ENCODE measurements at regions not wholly inside any gene's neighbourhood (a gene's known extent, or its start where the extent isn't known, plus 50 kb on each side); places are given as distances from the start of the nearest gene placed in this dataset.

- Histone ChIP-seq H3K27ac (ENCODE audit: control insufficient read depth, insufficient read depth, low read length) (no peak overlapping the region), H3K4me1 (ENCODE audit: control insufficient read depth, extremely low read depth, insufficient read depth, low read length) (no peaks in the 10 kb centered on the region), H3K4me3 (ENCODE audit: control insufficient read depth in 2 of 3, extremely low read depth in 1 of 3, insufficient read depth in 2 of 3, low read depth in 1 of 3, low read length in 3 of 3) (no peak overlapping the region), H4K20me1 (ENCODE audit: control insufficient read depth, extremely low read depth, insufficient read depth, low read length) (no peaks in the 10 kb centered on the region), H3K9ac (ENCODE audit: control insufficient read depth, extremely low read depth, insufficient read depth, low read length) (no peak overlapping the region), H3K9me1 (ENCODE audit: control insufficient read depth, extremely low read depth, insufficient read depth, low read length) (no peaks in the 10 kb centered on the region), H3K4me2 (ENCODE audit: control insufficient read depth, extremely low read depth, insufficient read depth, low read depth, low read length) (no peak overlapping the region), H3K27me3 (ENCODE audit: control insufficient read depth, extremely low read depth, insufficient read depth, low read length) (no peaks in the 10 kb centered on the region), H3K79me2 (ENCODE audit: control insufficient read depth, insufficient read depth, low read length) (no peaks in the 10 kb centered on the region), H3K9me3 (ENCODE audit: control insufficient read depth, low read depth, low read length) (no peaks in the 10 kb centered on the region), H3K36me3 (ENCODE audit: control insufficient read depth in 2 of 2, extremely low read depth in 1 of 2, insufficient read depth in 2 of 2, low read length in 2 of 2) (no peaks in the 10 kb centered on the region), H2AFZ (ENCODE audit: control insufficient read depth, low read length) (no peak overlapping the region)
- FAIRE-seq (no peak), DNase-seq (ENCODE audit: low read depth, low spot score) (no peak)
- dilution Hi-C loops (cut with MboI; ENCODE audit: extremely low pct_ligation_motif_present, low sequenced_read_pairs), result no loop called here
- no peak for TF ChIP-seq EZH2 (IDR thresholded peaks at IDR 0.05; ENCODE audit: low read length)
Observed at GRCh38 chr2:198293281-198293680, 488.9 kb downstream of the PLCL1 start.

GRCh38 chr2:198289811-198290210 lies 485.4 kb downstream of the PLCL1 start:
- dilution Hi-C loops (cut with MboI; ENCODE audit: extremely low pct_ligation_motif_present, low sequenced_read_pairs), result no loop called here
- Histone ChIP-seq H3K9me1 (ENCODE audit: control insufficient read depth, extremely low read depth, insufficient read depth, low read length) (no peaks in the 10 kb centered on the region), H3K27ac (ENCODE audit: control insufficient read depth, insufficient read depth, low read length) (no peak overlapping the region), H3K4me3 (ENCODE audit: control insufficient read depth in 2 of 3, extremely low read depth in 1 of 3, insufficient read depth in 2 of 3, low read depth in 1 of 3, low read length in 3 of 3) (no peak overlapping the region), H3K36me3 (ENCODE audit: control insufficient read depth in 2 of 2, extremely low read depth in 1 of 2, insufficient read depth in 2 of 2, low read length in 2 of 2) (no peaks in the 10 kb centered on the region), H3K9me3 (ENCODE audit: control insufficient read depth, low read depth, low read length) (no peaks in the 10 kb centered on the region), H3K27me3 (ENCODE audit: control insufficient read depth, extremely low read depth, insufficient read depth, low read length) (no peaks in the 10 kb centered on the region), H4K20me1 (ENCODE audit: control insufficient read depth, extremely low read depth, insufficient read depth, low read length) (no peaks in the 10 kb centered on the region), H2AFZ (ENCODE audit: control insufficient read depth, low read length) (no peak overlapping the region), H3K4me1 (ENCODE audit: control insufficient read depth, extremely low read depth, insufficient read depth, low read length) (no peaks in the 10 kb centered on the region), H3K79me2 (ENCODE audit: control insufficient read depth, insufficient read depth, low read length) (no peaks in the 10 kb centered on the region), H3K4me2 (ENCODE audit: control insufficient read depth, extremely low read depth, insufficient read depth, low read depth, low read length) (no peak overlapping the region), H3K9ac (ENCODE audit: control insufficient read depth, extremely low read depth, insufficient read depth, low read length) (no peak overlapping the region)
- DNase-seq (ENCODE audit: low read depth, low spot score), result no peak
- TF ChIP-seq EZH2 (IDR thresholded peaks at IDR 0.05; ENCODE audit: low read length) (no peak), CTCF (optimal IDR thresholded peaks at IDR 0.05 in 1 of 3, IDR thresholded peaks at IDR 0.05 in 1 of 3, conservative IDR thresholded peaks at IDR 0.05 in 1 of 3; ENCODE audit: extremely low read depth in 1 of 3, insufficient read depth in 2 of 3, low read length in 3 of 3) (no peak)
- FAIRE-seq, result no peak

GRCh38 chr2:198287706-198288105 lies 483.3 kb downstream of the PLCL1 start:
- no peak for DNase-seq (ENCODE audit: low read depth, low spot score)
- Histone ChIP-seq H3K9me3 (ENCODE audit: control insufficient read depth, low read depth, low read length) (no peaks in the 10 kb centered on the region), H3K4me3 (ENCODE audit: control insufficient read depth in 2 of 3, extremely low read depth in 1 of 3, insufficient read depth in 2 of 3, low read depth in 1 of 3, low read length in 3 of 3) (no peak overlapping the region), H3K27ac (ENCODE audit: control insufficient read depth, insufficient read depth, low read length) (no peak overlapping the region), H3K36me3 (ENCODE audit: control insufficient read depth in 2 of 2, extremely low read depth in 1 of 2, insufficient read depth in 2 of 2, low read length in 2 of 2) (no peaks in the 10 kb centered on the region), H3K9me1 (ENCODE audit: control insufficient read depth, extremely low read depth, insufficient read depth, low read length) (no peaks in the 10 kb centered on the region), H3K4me2 (ENCODE audit: control insufficient read depth, extremely low read depth, insufficient read depth, low read depth, low read length) (no peak overlapping the region), H3K4me1 (ENCODE audit: control insufficient read depth, extremely low read depth, insufficient read depth, low read length) (no peaks in the 10 kb centered on the region), H3K79me2 (ENCODE audit: control insufficient read depth, insufficient read depth, low read length) (no peaks in the 10 kb centered on the region), H3K27me3 (ENCODE audit: control insufficient read depth, extremely low read depth, insufficient read depth, low read length) (no peaks in the 10 kb centered on the region), H4K20me1 (ENCODE audit: control insufficient read depth, extremely low read depth, insufficient read depth, low read length) (no peaks in the 10 kb centered on the region), H2AFZ (ENCODE audit: control insufficient read depth, low read length) (no peak overlapping the region), H3K9ac (ENCODE audit: control insufficient read depth, extremely low read depth, insufficient read depth, low read length) (no peak overlapping the region)
- dilution Hi-C loops (cut with MboI; ENCODE audit: extremely low pct_ligation_motif_present, low sequenced_read_pairs), result no loop called here
- TF ChIP-seq EZH2 (IDR thresholded peaks at IDR 0.05; ENCODE audit: low read length) (no peak), CTCF (optimal IDR thresholded peaks at IDR 0.05 in 1 of 3, IDR thresholded peaks at IDR 0.05 in 1 of 3, conservative IDR thresholded peaks at IDR 0.05 in 1 of 3; ENCODE audit: extremely low read depth in 1 of 3, insufficient read depth in 2 of 3, low read length in 3 of 3) (no peak)
- FAIRE-seq, result no peak

Measured in keratinocyte (primary cell).